ENCODE measurements at regions not wholly inside any gene's neighbourhood (a gene's known extent, or its start where the extent isn't known, plus 50 kb on each side); places are given as distances from the start of the nearest gene placed in this dataset.

- TF ChIP-seq EZH2 (IDR thresholded peaks at IDR 0.05; ENCODE audit: insufficient read depth, poor library complexity, severe bottlenecking) (no peak), EZH2phosphoT487 (IDR thresholded peaks at IDR 0.05; ENCODE audit: insufficient read depth, low read depth) (no peak)
Measured at GRCh38 chr13:105446197-105446596, 1089.3 kb downstream of the EFNB2 start.
